ENCODE measurements at regions not wholly inside any gene's neighbourhood (a gene's known extent, or its start where the extent isn't known, plus 50 kb on each side); places are given as distances from the start of the nearest gene placed in this dataset.
A peak's percentile ranks its signal among the peaks of the same experiment; 100 is the strongest.
"Not testable (repeated sequence)": the region's sequence is repeated elsewhere in the genome, so short reads cannot be mapped to it uniquely, and the experiment has no call there.

GRCh38 chr9:104227108-104227507, 133.0 kb downstream of the SMC2 start:
- Histone ChIP-seq H3K27me3 (no peaks in the 10 kb centered on the region), H3K36me3 (no peaks in the 10 kb centered on the region), H3F3A (ENCODE audit: low read depth) (no peaks in the 10 kb centered on the region), H3K9ac (no peak overlapping the region), H3K9me3 (ENCODE audit: low read depth) (no peaks in the 10 kb centered on the region), H3K4me2 (no peak overlapping the region), H3K27ac (no peak overlapping the region), H3K4me1 (no peaks in the 10 kb centered on the region), H2AFZ (replicated peaks) (no peak overlapping the region), H3K4me3 (no peak overlapping the region), H3K79me2 (ENCODE audit: low read depth) (no peaks in the 10 kb centered on the region), H4K20me1 (ENCODE audit: low read depth) (no peaks in the 10 kb centered on the region)
- H3K27ac Mint-ChIP-seq: no peak overlapping the region
- TF ChIP-seq CTCF (IDR thresholded peaks at IDR 0.05) (no peak), EZH2 (IDR thresholded peaks at IDR 0.05) (no peak), EZH2phosphoT487 (IDR thresholded peaks at IDR 0.05) (no peak)
- no peak for DNase-seq (ENCODE audit: low spot score)
- H3K9me3 Mint-ChIP-seq: no peaks in the 10 kb centered on the region
- H3K4me1 Mint-ChIP-seq: no peaks in the 10 kb centered on the region
- H3K27me3 Mint-ChIP-seq (ENCODE audit: insufficient read depth, low read depth): no peaks in the 10 kb centered on the region
- no peaks in the 10 kb centered on the region for H3K36me3 Mint-ChIP-seq
- no peak overlapping the region for H3K4me3 Mint-ChIP-seq

GRCh38 chr9:104232781-104233341, 138.8 kb downstream of the SMC2 start:
- no peak overlapping the region for H3K4me3 ChIP-seq
- no peak overlapping the region for H3K4me2 ChIP-seq
- Mint-ChIP-seq H3K9me3 (peaks cover 4% of the 10 kb centered on the region), H3K27ac (no peak overlapping the region), H3K4me3 (no peak overlapping the region), H3K4me1 (no peaks in the 10 kb centered on the region), H3K36me3 (no peaks in the 10 kb centered on the region), H3K27me3 (ENCODE audit: insufficient read depth, low read depth) (no peaks in the 10 kb centered on the region)
- H3K36me3 ChIP-seq: no peaks in the 10 kb centered on the region
- no peaks in the 10 kb centered on the region for H3K27me3 ChIP-seq
- peak; percentile 1 for DNase-seq (ENCODE audit: low spot score)
- no peak overlapping the region for H2AFZ ChIP-seq (replicated peaks)
- no peaks in the 10 kb centered on the region for H3K9me3 ChIP-seq (ENCODE audit: low read depth)
- no peaks in the 10 kb centered on the region for H3K79me2 ChIP-seq (ENCODE audit: low read depth)
- H3K27ac ChIP-seq: no peak overlapping the region
- H3F3A ChIP-seq (ENCODE audit: low read depth): no peaks in the 10 kb centered on the region
- H3K9ac ChIP-seq: no peak overlapping the region
- H4K20me1 ChIP-seq (ENCODE audit: low read depth): no peaks in the 10 kb centered on the region
- no peaks in the 10 kb centered on the region for H3K4me1 ChIP-seq
- no peak for TF ChIP-seq CTCF (IDR thresholded peaks at IDR 0.05)
- no peak for TF ChIP-seq EZH2 (IDR thresholded peaks at IDR 0.05)
- no peak for TF ChIP-seq EZH2phosphoT487 (IDR thresholded peaks at IDR 0.05)

GRCh38 chr9:104233366-104233765, 139.3 kb downstream of the SMC2 start:
- H4K20me1 ChIP-seq (ENCODE audit: low read depth): no peaks in the 10 kb centered on the region
- TF ChIP-seq CTCF (IDR thresholded peaks at IDR 0.05) (no peak), EZH2phosphoT487 (IDR thresholded peaks at IDR 0.05) (no peak), EZH2 (IDR thresholded peaks at IDR 0.05) (no peak)
- H3K27me3 ChIP-seq: no peaks in the 10 kb centered on the region
- no peak overlapping the region for H2AFZ ChIP-seq (replicated peaks)
- no peaks in the 10 kb centered on the region for H3K9me3 ChIP-seq (ENCODE audit: low read depth)
- H3K4me2 ChIP-seq: no peak overlapping the region
- no peak overlapping the region for H3K27ac ChIP-seq
- H3K4me3 Mint-ChIP-seq: no peak overlapping the region
- no peak for DNase-seq (ENCODE audit: low spot score)
- no peak overlapping the region for H3K4me3 ChIP-seq
- H3K36me3 ChIP-seq: no peaks in the 10 kb centered on the region
- H3K4me1 Mint-ChIP-seq: no peaks in the 10 kb centered on the region
- H3F3A ChIP-seq (ENCODE audit: low read depth): no peaks in the 10 kb centered on the region
- H3K9ac ChIP-seq: no peak overlapping the region
- no peaks in the 10 kb centered on the region for H3K4me1 ChIP-seq
- no peak overlapping the region for H3K27ac Mint-ChIP-seq
- no peaks in the 10 kb centered on the region for H3K36me3 Mint-ChIP-seq
- H3K79me2 ChIP-seq (ENCODE audit: low read depth): no peaks in the 10 kb centered on the region
- H3K9me3 Mint-ChIP-seq: peaks cover 4% of the 10 kb centered on the region
- H3K27me3 Mint-ChIP-seq (ENCODE audit: insufficient read depth, low read depth): no peaks in the 10 kb centered on the region

GRCh38 chr9:104234632-104235337, 140.7 kb downstream of the SMC2 start:
- H3K9ac ChIP-seq; H3K36me3 Mint-ChIP-seq; DNase-seq (ENCODE audit: low spot score); H4K20me1 ChIP-seq (ENCODE audit: low read depth); H3K4me3 ChIP-seq; H3K27ac Mint-ChIP-seq; H3K4me2 ChIP-seq; H3K9me3 Mint-ChIP-seq; H3K9me3 ChIP-seq (ENCODE audit: low read depth); H3K4me1 ChIP-seq; H3K27ac ChIP-seq; H3K4me3 Mint-ChIP-seq; H3K27me3 Mint-ChIP-seq (ENCODE audit: insufficient read depth, low read depth); H3K4me1 Mint-ChIP-seq; H3K27me3 ChIP-seq; H2AFZ ChIP-seq (replicated peaks); H3F3A ChIP-seq (ENCODE audit: low read depth); H3K36me3 ChIP-seq; H3K79me2 ChIP-seq (ENCODE audit: low read depth): not testable (repeated sequence)

- not testable (repeated sequence) for H3K4me1 ChIP-seq; H3F3A ChIP-seq (ENCODE audit: low read depth); H4K20me1 ChIP-seq (ENCODE audit: low read depth); H3K9me3 Mint-ChIP-seq; H3K27ac ChIP-seq; H2AFZ ChIP-seq (replicated peaks); H3K4me1 Mint-ChIP-seq; H3K79me2 ChIP-seq (ENCODE audit: low read depth); DNase-seq (ENCODE audit: low spot score); H3K4me3 Mint-ChIP-seq; H3K27ac Mint-ChIP-seq; H3K36me3 Mint-ChIP-seq; H3K9ac ChIP-seq; H3K4me3 ChIP-seq; H3K27me3 Mint-ChIP-seq (ENCODE audit: insufficient read depth, low read depth); H3K9me3 ChIP-seq (ENCODE audit: low read depth); H3K27me3 ChIP-seq; H3K36me3 ChIP-seq; H3K4me2 ChIP-seq
These were observed 141.4 kb downstream of the SMC2 start for GRCh38 chr9:104235347-104236120.
